Activated CD8-positive, alpha-beta memory T cell treated with anti-CD3 and anti-CD28 coated beads, Interleukin-2, amount 10 ng/mL, durations not matched to agents 7 days and 5 days (primary cell): ENCODE measurements at regions not wholly inside any gene's neighbourhood (a gene's known extent, or its start where the extent isn't known, plus 50 kb on each side); places are given as distances from the start of the nearest gene placed in this dataset.
A peak's percentile ranks its signal among the peaks of the same experiment; 100 is the strongest.
"Not testable (repeated sequence)": the region's sequence is repeated elsewhere in the genome, so short reads cannot be mapped to it uniquely, and the experiment has no call there.

Source experiments
- ATAC-seq: fragments of 150-1000 bp; cut with Tn5 transposase; one replicate; pipeline ENCODE4 v1.10.0; 2021; ENCODE audit warnings: moderate library complexity
- CTCF ChIA-PET: fragments of 350-600 bp; sonication (Branson Sonifier 250); formaldehyde crosslinking; loops from one replicate; lab custom pipeline; 2021; ENCODE audit warnings: antibody characterized with exemption; lab: Charles Lee
- DNase-seq: peaks from one replicate; pipeline ENCODE4 v3.0.0-alpha.2; 2020
- H3K27ac Mint-ChIP-seq: one replicate; pipeline ENCODE4 v1.8.0; 2021; ENCODE audit warnings: mild to moderate bottlenecking, mixed read lengths
- H3K27me3 Mint-ChIP-seq: one replicate; pipeline ENCODE4 v1.8.0; 2021; ENCODE audit warnings: mixed read lengths
- H3K36me3 Mint-ChIP-seq: one replicate; pipeline ENCODE4 v1.8.0; 2021; ENCODE audit warnings: mild to moderate bottlenecking, mixed read lengths
- H3K4me1 Mint-ChIP-seq: one replicate; pipeline ENCODE4 v1.8.0; 2021; ENCODE audit warnings: mixed read lengths
- H3K4me3 Mint-ChIP-seq: one replicate; pipeline ENCODE4 v1.8.0; 2021; ENCODE audit warnings: mild to moderate bottlenecking, moderate library complexity, mixed read lengths
- H3K9me3 Mint-ChIP-seq: one replicate; pipeline ENCODE4 v1.8.0; 2022; ENCODE audit warnings: low read depth, mixed read lengths

- Mint-ChIP-seq H3K4me3 (no peak overlapping the region), H3K27ac (peak overlapping the region; percentile 87), H3K36me3 (peaks cover 13% of the 10 kb centered on the region), H3K4me1 (peaks cover 54% of the 10 kb centered on the region), H3K9me3 (peaks cover 7% of the 10 kb centered on the region), H3K27me3 (no peaks in the 10 kb centered on the region)
- ATAC-seq (no peak), DNase-seq (peak; percentile 40)
- CTCF ChIA-PET = interaction anchor here (1.3 to 2.6 kb wide), 7 partner anchors 16 to 161 kb away, joined by 4 to 13 read pairs (median 5); no protein-coding TSS in a partner anchor
These were observed 158.9 kb upstream of the JUN start for GRCh38 chr1:58942759-58943191.

DNA sequence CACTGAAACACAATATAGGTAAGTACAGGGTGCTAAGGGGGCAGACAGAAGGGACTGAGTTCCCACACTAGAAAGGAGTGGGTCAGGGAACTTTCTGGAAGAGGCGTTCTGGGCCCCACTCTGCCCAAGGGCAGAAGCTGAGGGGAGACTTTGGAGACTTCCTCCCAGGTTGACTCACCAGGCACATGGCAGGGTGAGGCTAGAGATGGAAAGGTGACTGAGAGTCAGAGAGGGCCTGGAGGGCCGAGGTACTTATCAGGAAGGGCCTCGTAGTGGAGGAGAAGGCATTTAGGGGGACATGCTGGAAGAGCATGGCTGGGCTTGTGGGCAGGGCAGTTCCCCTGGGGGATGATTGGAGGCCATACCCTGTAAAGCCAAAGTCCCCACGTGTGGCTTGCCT is 159.9 kb upstream of the JUN start:
- Mint-ChIP-seq H3K27me3 (no peaks in the 10 kb centered on the region), H3K4me3 (no peak overlapping the region), H3K9me3 (peaks cover 7% of the 10 kb centered on the region), H3K4me1 (peaks cover 59% of the 10 kb centered on the region), H3K36me3 (peaks cover 15% of the 10 kb centered on the region), H3K27ac (peak overlapping the region; percentile 52)
- peak; percentile 39 for DNase-seq
- ATAC-seq = no peak
- CTCF ChIA-PET = interaction anchor here (0.8 to 2.6 kb wide), 2 partner anchors 25 to 50 kb away, joined by 3 to 13 read pairs; no protein-coding TSS in a partner anchor

DNA sequence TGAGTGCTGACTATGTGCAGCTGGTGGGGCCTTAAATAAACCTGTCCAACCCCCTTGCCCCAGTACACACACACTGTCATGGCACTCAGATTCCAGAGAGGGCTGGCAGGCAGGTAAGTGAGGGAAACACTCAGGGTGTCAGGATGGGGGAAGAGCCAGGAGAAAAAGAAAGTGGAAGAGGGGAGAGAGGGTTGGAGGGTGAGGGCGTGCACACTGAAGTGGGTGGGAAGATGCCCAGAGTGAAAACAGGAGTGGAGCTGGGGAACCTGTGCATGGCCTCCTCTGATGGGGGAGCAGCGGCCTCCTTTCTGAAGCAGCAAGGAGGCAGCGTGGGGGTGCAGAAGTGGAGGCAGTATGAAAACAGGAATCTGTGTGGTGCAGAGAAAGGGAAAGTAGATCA is 160.6 kb upstream of the JUN start:
- CTCF ChIA-PET = interaction anchor here (0.6 to 0.8 kb wide), 2 partner anchors 49 to 159 kb away, joined by 3 read pairs; no protein-coding TSS in a partner anchor
- H3K36me3 Mint-ChIP-seq = peaks cover 15% of the 10 kb centered on the region
- H3K4me1 Mint-ChIP-seq = peaks cover 65% of the 10 kb centered on the region
- H3K27ac Mint-ChIP-seq = no peak overlapping the region
- DNase-seq (peak; percentile 33), ATAC-seq (no peak)
- H3K4me3 Mint-ChIP-seq = no peak overlapping the region
- peaks cover 7% of the 10 kb centered on the region for H3K9me3 Mint-ChIP-seq
- no peaks in the 10 kb centered on the region for H3K27me3 Mint-ChIP-seq

DNA sequence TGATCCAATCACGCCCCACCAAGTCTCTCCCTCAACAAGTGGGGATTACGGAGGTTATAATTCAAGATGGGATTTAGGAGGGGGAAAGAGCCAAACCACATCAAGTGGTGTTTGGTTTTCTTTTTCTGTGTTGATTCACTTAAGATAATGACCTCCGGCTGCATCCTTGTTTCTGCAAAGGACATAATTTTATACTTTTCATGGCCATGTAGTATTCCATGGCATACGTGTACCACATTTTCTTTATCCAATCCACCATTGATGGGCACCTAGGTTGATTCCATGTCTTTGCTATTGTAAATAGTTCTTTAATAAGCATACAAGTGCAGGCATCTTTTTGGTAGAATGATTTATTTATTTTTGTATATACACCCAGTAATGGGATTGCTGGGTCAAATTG is 162.5 kb upstream of the JUN start:
- peaks cover 15% of the 10 kb centered on the region for H3K36me3 Mint-ChIP-seq
- peaks cover 7% of the 10 kb centered on the region for H3K9me3 Mint-ChIP-seq
- H3K27ac Mint-ChIP-seq = no peak overlapping the region
- ATAC-seq (no peak), DNase-seq (no peak)
- peaks cover 52% of the 10 kb centered on the region for H3K4me1 Mint-ChIP-seq
- CTCF ChIA-PET = no interaction called here
- no peak overlapping the region for H3K4me3 Mint-ChIP-seq
- H3K27me3 Mint-ChIP-seq = no peaks in the 10 kb centered on the region

GRCh38 chr1:58948671-58949070 is 164.8 kb upstream of the JUN start:
- peaks cover 29% of the 10 kb centered on the region for H3K4me1 Mint-ChIP-seq
- peaks cover 15% of the 10 kb centered on the region for H3K36me3 Mint-ChIP-seq

GRCh38 chr1:58949551-58950220 is 165.8 kb upstream of the JUN start:
- peaks cover 19% of the 10 kb centered on the region for H3K4me1 Mint-ChIP-seq
- peaks cover 15% of the 10 kb centered on the region for H3K36me3 Mint-ChIP-seq
- no peaks in the 10 kb centered on the region for H3K27me3 Mint-ChIP-seq
- no peak overlapping the region for H3K4me3 Mint-ChIP-seq
- ATAC-seq (no peak), DNase-seq (peak; percentile 23)
- H3K9me3 Mint-ChIP-seq = peaks cover 7% of the 10 kb centered on the region
- CTCF ChIA-PET = interaction anchor here (0.7 to 1.1 kb wide), 2 partner anchors 9 to 49 kb away, joined by 3 read pairs; no protein-coding TSS in a partner anchor
- H3K27ac Mint-ChIP-seq = no peak overlapping the region

More at GRCh38 chr1:58948671-58949070, 164.8 kb upstream of the JUN start:
- no peaks in the 10 kb centered on the region for H3K27me3 Mint-ChIP-seq
- CTCF ChIA-PET = no interaction called here
- DNase-seq = no peak
- ATAC-seq = no peak
- no peak overlapping the region for H3K4me3 Mint-ChIP-seq
- H3K9me3 Mint-ChIP-seq = peaks cover 7% of the 10 kb centered on the region
- H3K27ac Mint-ChIP-seq = no peak overlapping the region

DNA sequence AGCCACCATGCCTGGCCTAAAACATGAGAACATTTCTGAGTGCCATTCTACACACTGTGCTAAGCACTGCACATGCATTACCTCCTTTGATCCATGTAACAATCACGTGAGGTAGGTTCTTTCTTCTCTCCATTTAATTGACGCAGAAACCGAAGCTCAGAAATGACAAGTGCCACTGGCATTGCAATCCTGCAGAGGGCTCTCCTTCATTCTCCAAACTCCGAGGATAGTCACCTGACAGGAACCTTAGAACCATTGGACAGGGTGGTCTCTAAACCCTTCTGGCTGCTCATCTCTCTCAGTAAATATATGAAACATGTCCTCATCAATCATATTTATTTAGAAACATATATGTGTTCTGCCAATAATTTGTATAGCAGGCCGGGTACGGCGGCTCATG is 167.1 kb upstream of the JUN start:
- Mint-ChIP-seq H3K9me3 (peaks cover 3% of the 10 kb centered on the region), H3K36me3 (peaks cover 12% of the 10 kb centered on the region), H3K27me3 (no peaks in the 10 kb centered on the region), H3K27ac (no peak overlapping the region), H3K4me1 (peaks cover 19% of the 10 kb centered on the region), H3K4me3 (no peak overlapping the region)
- DNase-seq (peak; percentile 30), ATAC-seq (no peak)
- CTCF ChIA-PET = no interaction called here

DNA sequence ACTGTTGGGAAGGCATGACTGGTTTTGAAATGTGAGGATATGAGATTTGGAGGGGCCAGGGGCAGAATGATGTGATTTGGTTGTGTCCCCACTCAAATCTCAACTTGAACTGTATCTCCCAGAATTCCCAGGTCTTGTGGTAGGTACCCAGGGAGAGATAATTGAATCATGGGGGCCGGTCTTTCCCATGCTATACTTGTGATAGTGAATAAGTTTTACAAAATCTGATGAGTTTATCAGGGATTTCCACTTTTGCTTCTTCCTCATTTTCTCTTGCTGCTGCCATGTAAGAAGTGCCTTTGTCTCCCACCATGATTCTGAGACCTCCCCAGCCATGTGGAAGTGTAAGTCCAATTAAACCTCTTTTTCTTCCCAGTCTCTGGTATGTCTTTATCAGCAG is 170.1 kb upstream of the JUN start:
- ATAC-seq, H3K4me1 Mint-ChIP-seq, DNase-seq, H3K36me3 Mint-ChIP-seq, H3K4me3 Mint-ChIP-seq, H3K27me3 Mint-ChIP-seq, CTCF ChIA-PET, H3K27ac Mint-ChIP-seq, H3K9me3 Mint-ChIP-seq: not testable (repeated sequence)

DNA sequence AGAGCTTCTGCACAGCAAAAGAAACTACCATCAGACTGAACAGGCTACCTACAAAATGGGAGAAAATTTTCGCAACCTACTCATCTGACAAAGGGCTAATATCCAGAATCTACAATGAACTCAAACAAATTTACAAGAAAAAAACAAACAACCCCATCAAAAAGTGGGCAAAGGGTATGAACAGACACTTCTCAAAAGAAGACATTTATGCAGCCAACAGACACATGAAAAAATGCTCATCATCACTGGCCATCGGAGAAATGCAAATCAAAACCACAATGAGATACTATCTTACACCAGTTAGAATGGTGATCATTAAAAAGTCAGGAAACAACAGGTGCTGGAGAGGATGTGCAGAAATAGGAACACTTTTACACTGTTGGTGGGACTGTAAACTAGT is 179.4 kb upstream of the JUN start:
- CTCF ChIA-PET, H3K27me3 Mint-ChIP-seq, H3K27ac Mint-ChIP-seq, DNase-seq, H3K36me3 Mint-ChIP-seq, H3K9me3 Mint-ChIP-seq, ATAC-seq, H3K4me3 Mint-ChIP-seq: not testable (repeated sequence)
- peaks cover 19% of the 10 kb centered on the region for H3K4me1 Mint-ChIP-seq

DNA sequence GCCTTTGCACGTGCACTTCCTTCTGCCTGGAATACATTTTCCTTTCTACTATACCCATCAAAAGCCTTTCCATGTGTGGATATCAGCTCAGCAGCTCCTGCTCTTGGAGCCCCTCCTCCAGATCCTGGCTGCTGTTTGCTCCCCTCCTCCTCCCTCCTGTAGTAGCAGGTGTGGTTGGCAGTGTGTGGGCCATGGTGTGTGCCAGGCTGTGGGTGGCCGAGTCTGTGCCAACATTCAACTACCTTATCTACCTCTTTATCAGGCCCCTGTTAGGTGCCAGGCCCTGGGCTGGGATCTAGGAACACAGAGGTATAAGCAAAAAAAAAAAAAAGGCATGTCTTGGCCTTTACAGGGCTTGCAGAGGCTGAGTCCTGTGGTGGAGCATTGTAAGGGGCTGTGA is 180.6 kb upstream of the JUN start:
- H3K9me3 Mint-ChIP-seq = peaks cover 2% of the 10 kb centered on the region

DNA sequence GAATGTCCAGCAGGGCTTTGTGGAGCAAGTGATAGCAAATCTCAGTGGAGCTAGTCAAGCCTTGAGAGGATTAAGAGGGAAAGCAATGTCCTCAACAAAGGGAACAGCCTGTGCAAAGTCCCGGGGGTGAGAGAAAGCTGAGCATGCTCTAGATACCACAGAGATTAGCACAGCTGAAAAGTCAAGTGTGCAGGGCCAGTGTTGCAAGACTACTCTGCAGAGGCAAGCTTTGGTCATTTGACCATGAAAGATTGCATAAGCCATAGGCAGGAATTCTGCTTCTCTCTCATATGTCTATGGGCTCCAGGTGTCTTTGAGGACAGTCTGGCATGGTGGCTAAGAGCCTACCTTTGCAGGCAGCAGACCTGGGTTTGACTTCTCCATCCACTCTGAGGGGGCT is 181.0 kb upstream of the JUN start:
- H3K36me3 Mint-ChIP-seq = no peaks in the 10 kb centered on the region
- CTCF ChIA-PET = interaction anchor here (2.1 kb wide), 1 partner anchor 23 kb away, joined by 8 read pairs; no protein-coding TSS in a partner anchor
- peaks cover 31% of the 10 kb centered on the region for H3K4me1 Mint-ChIP-seq
- H3K4me3 Mint-ChIP-seq = no peak overlapping the region
- H3K27ac Mint-ChIP-seq = no peak overlapping the region
- ATAC-seq (no peak), DNase-seq (no peak)
- H3K9me3 Mint-ChIP-seq = peaks cover 2% of the 10 kb centered on the region
- peaks cover 3% of the 10 kb centered on the region for H3K27me3 Mint-ChIP-seq

More for the DNA sequence above, 180.6 kb upstream of the JUN start:
- CTCF ChIA-PET = no interaction called here
- Mint-ChIP-seq H3K27ac (no peak overlapping the region), H3K4me1 (peaks cover 31% of the 10 kb centered on the region), H3K27me3 (peaks cover 3% of the 10 kb centered on the region), H3K36me3 (no peaks in the 10 kb centered on the region), H3K4me3 (no peak overlapping the region)
- no peak for ATAC-seq
- DNase-seq = no peak

DNA sequence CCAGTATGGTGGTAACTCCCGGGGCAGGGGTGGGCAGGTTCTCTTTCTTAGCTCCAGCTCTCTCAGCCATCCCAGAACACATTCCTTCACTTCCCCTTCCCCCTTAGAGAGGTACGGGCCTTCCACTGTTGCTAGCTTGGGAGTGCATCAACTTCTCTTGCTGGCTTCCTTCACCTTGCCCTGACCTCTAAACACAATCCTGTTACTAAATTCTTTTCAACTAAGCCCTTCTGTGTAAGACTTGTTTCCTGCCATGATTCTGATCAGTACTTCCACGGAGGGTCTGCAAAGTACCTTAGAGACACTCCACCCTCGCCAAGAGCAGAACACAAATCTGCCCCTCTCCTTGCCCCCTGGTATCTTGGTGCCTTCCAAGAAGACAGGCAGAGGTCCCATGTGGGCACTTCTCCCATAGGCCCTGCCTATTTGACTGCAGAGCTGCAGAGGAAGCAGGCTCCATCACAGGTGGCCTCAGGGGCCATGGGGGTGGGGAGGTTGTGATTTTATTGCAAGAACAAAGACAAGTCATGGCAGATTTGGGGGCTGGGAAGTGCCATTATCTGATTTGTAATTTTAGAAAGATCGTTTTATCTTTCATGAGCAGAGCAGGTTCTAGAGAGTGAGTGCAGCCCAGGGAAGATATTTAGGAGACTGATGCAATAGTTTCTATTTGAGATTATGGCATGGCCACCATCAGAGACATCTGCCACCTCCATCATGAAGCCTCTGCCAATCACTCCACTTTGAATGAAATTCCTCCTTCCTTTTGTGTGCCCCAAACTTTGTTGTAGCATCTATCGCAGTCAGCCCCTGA is 182.5 kb upstream of the JUN start:
- Mint-ChIP-seq H3K9me3 (no peaks in the 10 kb centered on the region), H3K36me3 (no peaks in the 10 kb centered on the region), H3K27ac (peak overlapping the region; percentile 43), H3K4me3 (no peak overlapping the region), H3K4me1 (peaks cover 31% of the 10 kb centered on the region), H3K27me3 (no peaks in the 10 kb centered on the region)
- CTCF ChIA-PET = interaction anchor here (2.1 kb wide), 1 partner anchor 25 kb away, joined by 8 read pairs; no protein-coding TSS in a partner anchor
- no peak for ATAC-seq
- DNase-seq = no peak

DNA sequence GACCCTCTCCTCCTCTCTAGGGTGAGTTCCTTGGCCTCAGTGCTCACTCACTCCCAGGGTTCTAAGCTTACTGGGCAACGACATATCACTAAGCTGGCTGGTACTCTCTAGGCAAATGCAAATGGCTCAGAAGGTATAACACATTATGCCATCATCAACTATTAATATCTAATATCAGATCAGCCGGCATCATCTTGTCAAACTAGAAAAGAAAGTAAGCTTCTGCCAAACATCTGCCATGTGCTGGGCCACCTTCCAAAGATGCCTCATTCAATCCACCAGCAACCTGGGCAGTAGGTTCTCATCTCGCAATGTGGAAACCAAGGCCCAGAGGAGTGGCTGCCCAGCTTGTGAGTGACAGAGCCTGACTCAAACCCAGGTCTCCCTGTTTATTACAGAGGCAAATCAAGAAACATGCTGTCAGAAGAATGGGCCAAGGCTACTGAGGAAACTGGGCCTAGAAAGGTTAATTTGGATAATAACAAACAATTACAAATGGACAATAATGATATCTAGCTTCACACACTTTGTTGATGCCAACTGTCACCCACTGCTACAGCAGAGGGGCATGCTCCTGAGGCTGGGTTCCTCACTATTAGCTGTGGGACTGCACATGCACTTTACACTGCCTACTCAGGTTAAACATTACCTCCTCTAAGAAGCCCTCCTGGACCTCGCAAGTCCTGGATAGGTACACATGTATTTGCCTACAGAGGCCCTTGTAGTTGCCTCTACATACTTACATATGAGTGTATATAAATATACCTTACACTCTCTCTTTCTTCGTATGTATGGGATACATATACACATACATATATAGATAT is 183.3 kb upstream of the JUN start:
- Mint-ChIP-seq H3K4me3 (no peak overlapping the region), H3K36me3 (no peaks in the 10 kb centered on the region), H3K27ac (no peak overlapping the region), H3K9me3 (no peaks in the 10 kb centered on the region), H3K4me1 (peaks cover 31% of the 10 kb centered on the region), H3K27me3 (no peaks in the 10 kb centered on the region)
- DNase-seq = no peak
- CTCF ChIA-PET = interaction anchor here (1.3 to 2.1 kb wide), 3 partner anchors 26 to 111 kb away, joined by 3 to 8 read pairs (median 3); no protein-coding TSS in a partner anchor
- ATAC-seq = no peak
